ENCODE measurements at regions not wholly inside any gene's neighbourhood (a gene's known extent, or its start where the extent isn't known, plus 50 kb on each side); places are given as distances from the start of the nearest gene placed in this dataset.

GRCh38 chr6:157757430-157758403 is 65.3 kb upstream of the SNX9 start:
- no peaks in the 10 kb centered on the region for H3K9me3 ChIP-seq (ENCODE audit: control insufficient read depth, low read length)
- ATAC-seq (peak in 1 of 2 donors; percentile 5), DNase-seq (no peak)
- no peak overlapping the region for H3K27ac ChIP-seq (ENCODE audit: low read length)
- H3K27me3 ChIP-seq (ENCODE audit: control insufficient read depth, insufficient read depth) = no peaks in the 10 kb centered on the region
- peaks cover 14% of the 10 kb centered on the region for H3K4me1 ChIP-seq (ENCODE audit: control insufficient read depth, insufficient read depth, low read length)
- WGBS = 92% methylated on average over 7 of the region's 7 CpGs
- no peak overlapping the region for H3K4me3 ChIP-seq (ENCODE audit: low read length)
- intact Hi-C loops (cut with DNase I) = loop anchor here in 2 of 4 donors (5.0 to 10.0 kb wide), 2 partner anchors 115 to 117 kb away; no protein-coding TSS in a partner anchor

DNA sequence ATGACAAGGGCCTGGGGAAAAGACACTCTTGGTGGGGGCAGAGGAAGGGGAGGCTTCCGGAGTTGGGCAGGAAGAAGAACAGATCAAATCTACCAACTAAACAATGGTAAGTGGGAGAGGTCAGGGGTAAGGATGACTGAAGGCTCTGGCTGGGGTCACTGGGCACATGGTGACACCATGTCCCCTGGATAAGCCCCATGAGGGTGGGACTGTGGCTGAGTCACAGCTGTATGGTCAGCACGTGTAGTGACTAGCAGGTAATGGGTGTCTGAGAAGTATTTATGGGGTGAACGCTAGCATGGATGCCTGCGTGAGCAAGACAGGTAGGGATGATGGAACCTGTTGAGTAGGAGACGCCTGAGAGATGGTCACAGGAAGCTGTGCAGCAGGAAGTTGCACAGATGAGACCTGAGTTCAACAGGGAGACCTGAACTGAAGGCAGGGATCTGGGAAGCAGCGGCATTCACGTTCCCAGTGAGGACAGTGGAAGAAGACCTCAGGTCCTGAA is 64.5 kb upstream of the SNX9 start:
- Histone ChIP-seq H3K9me3 (ENCODE audit: control insufficient read depth, low read length) (no peaks in the 10 kb centered on the region), H3K4me1 (ENCODE audit: control insufficient read depth, insufficient read depth, low read length) (peaks cover 14% of the 10 kb centered on the region), H3K27ac (ENCODE audit: low read length) (no peak overlapping the region), H3K4me3 (ENCODE audit: low read length) (no peak overlapping the region), H3K27me3 (ENCODE audit: control insufficient read depth, insufficient read depth) (no peaks in the 10 kb centered on the region)
- ATAC-seq = peak in 1 of 2 donors; percentile 43
- 78% methylated on average over 7 of the region's 7 CpGs for WGBS
- no peak for DNase-seq
- intact Hi-C loops (cut with DNase I) = loop anchor here in 2 of 4 donors (5.0 to 10.0 kb wide), 2 partner anchors 114 to 116 kb away; no protein-coding TSS in a partner anchor

DNA sequence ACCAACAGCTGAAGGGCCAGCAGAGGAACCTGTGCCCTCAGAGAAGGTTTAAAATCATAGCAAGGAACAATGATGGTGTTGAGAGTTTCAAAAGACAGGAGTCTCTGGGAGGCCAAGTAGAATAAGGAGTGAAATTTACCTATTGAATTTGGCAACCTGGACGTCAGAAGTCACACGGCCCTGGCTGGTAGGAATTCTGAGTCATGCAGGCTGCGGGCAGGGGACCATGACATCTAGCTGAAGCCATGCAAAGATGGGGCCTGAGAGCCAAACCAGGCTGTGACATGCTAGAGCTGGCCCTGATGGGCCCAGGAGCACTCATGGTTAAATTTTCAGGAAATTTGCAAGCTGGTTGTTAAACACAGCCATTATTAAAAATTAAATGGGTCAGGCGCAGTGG is 64.0 kb upstream of the SNX9 start:
- Histone ChIP-seq H3K27ac (ENCODE audit: low read length) (no peak overlapping the region), H3K4me1 (ENCODE audit: control insufficient read depth, insufficient read depth, low read length) (peaks cover 14% of the 10 kb centered on the region), H3K9me3 (ENCODE audit: control insufficient read depth, low read length) (no peaks in the 10 kb centered on the region), H3K4me3 (ENCODE audit: low read length) (no peak overlapping the region), H3K27me3 (ENCODE audit: control insufficient read depth, insufficient read depth) (no peaks in the 10 kb centered on the region)
- DNase-seq (no peak), ATAC-seq (no peak)
- intact Hi-C loops (cut with DNase I) = loop anchor here in 2 of 4 donors (5.0 to 10.0 kb wide), 2 partner anchors 113 to 116 kb away; no protein-coding TSS in a partner anchor
- WGBS = 94% methylated on average over 4 of the region's 4 CpGs

- 97% methylated on average over 6 of the region's 6 CpGs for WGBS
- DNase-seq (no peak), ATAC-seq (no peak)
- intact Hi-C loops (cut with DNase I) = loop anchor here in 2 of 4 donors (10.0 kb wide), 1 partner anchor 115 kb away; no protein-coding TSS in a partner anchor
- H3K9me3 ChIP-seq (ENCODE audit: control insufficient read depth, low read length) = no peaks in the 10 kb centered on the region
- H3K27ac ChIP-seq (ENCODE audit: low read length) = no peak overlapping the region
- H3K4me1 ChIP-seq (ENCODE audit: control insufficient read depth, insufficient read depth, low read length) = peaks cover 14% of the 10 kb centered on the region
- H3K27me3 ChIP-seq (ENCODE audit: control insufficient read depth, insufficient read depth) = no peaks in the 10 kb centered on the region
- H3K4me3 ChIP-seq (ENCODE audit: low read length) = no peak overlapping the region
Measured at GRCh38 chr6:157760137-157760536, 62.9 kb upstream of the SNX9 start.

DNA sequence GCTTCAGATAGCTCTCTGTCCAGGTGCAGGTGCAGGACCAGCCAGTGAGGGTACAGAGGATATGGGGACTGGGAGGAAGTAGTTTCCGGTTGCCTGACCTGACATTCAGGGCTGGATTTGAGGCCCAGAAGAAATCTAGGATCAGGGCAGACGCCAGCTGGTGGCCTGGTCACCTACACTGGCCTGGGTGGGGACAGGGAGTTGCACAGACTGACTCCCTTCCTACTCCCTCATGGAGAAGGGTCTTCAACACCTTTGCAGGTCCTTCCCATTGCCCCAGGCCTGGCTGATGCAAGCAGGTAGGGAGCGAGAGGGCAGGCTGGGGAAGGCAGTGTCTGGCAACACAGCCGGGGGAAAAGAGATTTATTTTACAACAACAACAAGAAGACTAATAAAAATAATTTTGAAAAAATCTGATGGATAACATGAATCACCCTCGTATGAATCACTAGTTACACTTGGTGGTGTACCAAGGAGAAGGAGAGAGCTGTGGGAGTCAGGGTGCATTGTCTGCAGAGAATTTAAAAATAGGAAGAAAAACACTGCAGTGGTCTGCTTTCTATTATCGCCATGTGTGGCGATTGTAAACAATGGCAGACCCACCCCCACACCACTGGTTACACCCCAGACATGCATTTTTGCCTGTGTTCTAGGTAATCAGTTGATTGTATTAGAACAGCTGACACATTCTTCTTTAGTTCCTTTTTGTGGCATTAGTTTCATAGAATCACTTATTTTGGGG is 62.3 kb upstream of the SNX9 start:
- Histone ChIP-seq H3K27ac (ENCODE audit: low read length) (no peak overlapping the region), H3K27me3 (ENCODE audit: control insufficient read depth, insufficient read depth) (no peaks in the 10 kb centered on the region), H3K9me3 (ENCODE audit: control insufficient read depth, low read length) (no peaks in the 10 kb centered on the region), H3K4me3 (ENCODE audit: low read length) (no peak overlapping the region), H3K4me1 (ENCODE audit: control insufficient read depth, insufficient read depth, low read length) (peaks cover 14% of the 10 kb centered on the region)
- intact Hi-C loops (cut with DNase I) = loop anchor here in 2 of 4 donors (10.0 kb wide), 1 partner anchor 114 kb away; no protein-coding TSS in a partner anchor
- DNase-seq = no peak
- no peak for ATAC-seq
- WGBS = 69% methylated on average over 7 of the region's 7 CpGs

GRCh38 chr6:157761331-157761921 is 61.6 kb upstream of the SNX9 start:
- no peak for DNase-seq
- no peaks in the 10 kb centered on the region for H3K9me3 ChIP-seq (ENCODE audit: control insufficient read depth, low read length)
- peaks cover 13% of the 10 kb centered on the region for H3K4me1 ChIP-seq (ENCODE audit: control insufficient read depth, insufficient read depth, low read length)
- no peak for ATAC-seq
- no peak overlapping the region for H3K4me3 ChIP-seq (ENCODE audit: low read length)
- H3K27me3 ChIP-seq (ENCODE audit: control insufficient read depth, insufficient read depth) = no peaks in the 10 kb centered on the region
- whole genome bisulfite sequencing = 76% methylated on average over 12 of the region's 12 CpGs
- intact Hi-C loops (cut with DNase I) = loop anchor here in 2 of 4 donors (10.0 kb wide), 1 partner anchor 113 kb away; no protein-coding TSS in a partner anchor
- H3K27ac ChIP-seq (ENCODE audit: low read length) = no peak overlapping the region

DNA sequence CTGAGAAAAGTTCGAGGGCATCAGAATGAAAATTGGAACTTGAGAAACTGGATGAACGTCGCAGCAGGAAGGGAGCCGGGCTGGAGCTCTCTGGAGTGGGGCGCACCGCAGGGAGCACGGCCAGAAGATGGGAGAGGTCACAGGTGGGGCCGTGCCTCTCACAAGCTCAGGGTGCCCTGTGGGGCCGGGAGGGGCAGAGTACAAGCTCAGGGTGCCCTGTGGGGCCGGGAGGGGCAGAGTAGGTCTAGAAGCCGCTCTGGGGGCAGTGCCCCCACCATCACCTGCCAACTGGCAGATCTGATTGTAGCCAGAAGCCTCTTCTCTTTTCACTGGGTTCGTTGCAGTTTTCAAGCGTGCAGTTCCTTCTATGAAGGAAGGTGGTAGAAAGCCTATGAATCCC is 61.1 kb upstream of the SNX9 start:
- Histone ChIP-seq H3K4me3 (ENCODE audit: low read length) (no peak overlapping the region), H3K9me3 (ENCODE audit: control insufficient read depth, low read length) (no peaks in the 10 kb centered on the region), H3K4me1 (ENCODE audit: control insufficient read depth, insufficient read depth, low read length) (peaks cover 11% of the 10 kb centered on the region), H3K27ac (ENCODE audit: low read length) (no peak overlapping the region), H3K27me3 (ENCODE audit: control insufficient read depth, insufficient read depth) (no peaks in the 10 kb centered on the region)
- intact Hi-C loops (cut with DNase I) = loop anchor here in 2 of 4 donors (10.0 kb wide), 1 partner anchor 113 kb away; no protein-coding TSS in a partner anchor
- DNase-seq (no peak), ATAC-seq (no peak)
- WGBS = 81% methylated on average over 13 of the region's 13 CpGs

- no peak for DNase-seq
- WGBS = 54% methylated on average over 7 of the region's 7 CpGs
- Histone ChIP-seq H3K9me3 (ENCODE audit: control insufficient read depth, low read length) (no peaks in the 10 kb centered on the region), H3K27me3 (ENCODE audit: control insufficient read depth, insufficient read depth) (no peaks in the 10 kb centered on the region), H3K27ac (ENCODE audit: low read length) (no peak overlapping the region), H3K4me1 (ENCODE audit: control insufficient read depth, insufficient read depth, low read length) (peaks cover 7% of the 10 kb centered on the region), H3K4me3 (ENCODE audit: low read length) (no peak overlapping the region)
- intact Hi-C loops (cut with DNase I) = loop anchor here in 2 of 4 donors (10.0 kb wide), 1 partner anchor 112 kb away; no protein-coding TSS in a partner anchor
- no peak for ATAC-seq
Measured at GRCh38 chr6:157762636-157763035, 60.4 kb upstream of the SNX9 start.

DNA sequence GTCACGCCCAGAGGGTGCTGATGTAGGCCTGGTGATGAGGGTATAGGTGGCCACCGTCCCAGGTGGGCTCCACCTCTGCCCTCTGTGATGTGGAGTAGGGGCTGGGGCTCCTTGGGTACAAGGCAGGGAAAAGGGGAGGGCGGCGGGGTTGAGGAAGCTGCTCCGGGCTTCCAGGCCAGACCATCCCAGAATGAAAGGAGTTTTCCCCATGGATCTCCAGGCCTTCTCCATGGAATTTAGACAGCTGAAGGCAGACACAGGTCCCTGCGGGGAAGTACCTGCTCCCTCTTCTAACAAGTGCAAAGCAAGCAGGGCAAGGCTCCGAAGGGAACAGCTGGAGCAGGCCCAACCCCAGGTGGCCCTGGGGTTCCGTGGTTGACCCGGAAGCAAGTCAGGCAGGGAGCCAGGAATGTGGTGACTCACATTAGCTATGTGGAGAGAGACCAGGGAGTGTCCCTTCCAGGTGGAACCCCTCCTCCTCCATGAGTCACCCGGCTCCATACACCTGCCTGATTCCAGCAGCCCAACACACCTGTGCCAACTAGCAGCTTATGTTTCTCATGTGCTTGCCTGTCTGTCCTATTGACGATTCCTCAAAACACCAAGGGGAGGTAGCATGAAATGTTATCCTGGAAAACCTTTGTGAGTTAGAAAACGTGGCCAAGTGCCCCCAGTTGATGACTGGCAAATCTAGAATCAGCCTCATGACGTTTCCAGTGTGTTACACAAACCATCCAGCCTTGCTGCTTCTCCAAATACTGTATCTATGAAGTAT is 59.7 kb upstream of the SNX9 start:
- intact Hi-C loops (cut with DNase I) = loop anchor here in 2 of 4 donors (10.0 kb wide), 1 partner anchor 111 kb away; no protein-coding TSS in a partner anchor
- ATAC-seq (peak; percentile 14 to 36), DNase-seq (peak in 2 of 3 donors; percentile 33 to 70)
- Histone ChIP-seq H3K9me3 (ENCODE audit: control insufficient read depth, low read length) (no peaks in the 10 kb centered on the region), H3K4me1 (ENCODE audit: control insufficient read depth, insufficient read depth, low read length) (peaks cover 7% of the 10 kb centered on the region), H3K27ac (ENCODE audit: low read length) (no peak overlapping the region), H3K27me3 (ENCODE audit: control insufficient read depth, insufficient read depth) (no peaks in the 10 kb centered on the region), H3K4me3 (ENCODE audit: low read length) (no peak overlapping the region)
- 70% methylated on average over 13 of the region's 13 CpGs for WGBS

DNA sequence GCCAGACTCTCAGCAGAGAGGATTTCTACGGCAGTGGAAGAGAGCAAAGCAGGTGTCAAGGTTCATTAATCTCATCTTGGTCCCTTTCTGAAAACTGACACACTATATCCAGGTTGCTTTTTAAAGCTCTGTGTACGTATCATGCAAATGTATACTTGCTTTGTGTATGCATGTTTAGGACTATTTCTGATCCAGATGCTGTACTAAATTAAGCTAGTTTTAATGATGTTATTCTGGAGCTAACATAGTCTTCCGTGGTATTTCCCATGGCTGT is 59.2 kb upstream of the SNX9 start:
- Histone ChIP-seq H3K27ac (ENCODE audit: low read length) (no peak overlapping the region), H3K4me3 (ENCODE audit: low read length) (no peak overlapping the region), H3K4me1 (ENCODE audit: control insufficient read depth, insufficient read depth, low read length) (peaks cover 5% of the 10 kb centered on the region), H3K9me3 (ENCODE audit: control insufficient read depth, low read length) (no peaks in the 10 kb centered on the region), H3K27me3 (ENCODE audit: control insufficient read depth, insufficient read depth) (no peaks in the 10 kb centered on the region)
- WGBS = 63% methylated on average over 3 of the region's 3 CpGs
- ATAC-seq (no peak), DNase-seq (no peak)
- intact Hi-C loops (cut with DNase I) = loop anchor here in 2 of 4 donors (10.0 kb wide), 1 partner anchor 111 kb away; no protein-coding TSS in a partner anchor

All from right cardiac atrium (tissue), 5 donors.